ENCODE measurements at regions not wholly inside any gene's neighbourhood (a gene's known extent, or its start where the extent isn't known, plus 50 kb on each side); places are given as distances from the start of the nearest gene placed in this dataset.

- DNase-seq (ENCODE audit: low spot score) = no peak
- in situ Hi-C loops (cut with HindIII; ENCODE audit: low sequenced_read_pairs) = no loop called here
Observed at GRCh38 chr18:51833850-51834249, 506.1 kb upstream of the DCC start.

GRCh38 chr18:51848702-51849101, 491.3 kb upstream of the DCC start:
- no peak for DNase-seq (ENCODE audit: low spot score)
- in situ Hi-C loops (cut with HindIII; ENCODE audit: low sequenced_read_pairs) = no loop called here

DNA sequence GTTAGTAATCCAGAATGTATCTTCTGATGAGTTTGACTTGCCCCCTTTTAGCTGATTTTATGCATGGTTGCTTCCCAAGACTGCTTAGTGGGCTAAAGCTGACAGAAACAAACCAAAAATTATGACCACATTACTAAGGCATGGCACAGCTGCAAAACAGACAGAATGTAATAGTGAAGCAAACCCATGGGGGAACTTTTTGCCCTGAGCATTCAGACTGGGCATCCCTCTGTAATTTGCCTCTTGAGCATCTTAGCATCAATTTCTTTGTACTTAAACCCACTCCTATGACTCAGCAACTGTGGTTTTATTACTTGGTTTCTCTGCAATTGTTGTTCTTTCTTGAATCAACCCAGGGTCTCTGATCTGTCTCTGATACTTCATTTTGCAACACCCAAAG, 487.3 kb upstream of the DCC start:
- DNase-seq (ENCODE audit: low spot score) = no peak
- in situ Hi-C loops (cut with HindIII; ENCODE audit: low sequenced_read_pairs) = no loop called here

GRCh38 chr18:51857989-51858388, 482.0 kb upstream of the DCC start:
- no peak for DNase-seq (ENCODE audit: low spot score)
- in situ Hi-C loops (cut with HindIII; ENCODE audit: low sequenced_read_pairs) = no loop called here

DNA sequence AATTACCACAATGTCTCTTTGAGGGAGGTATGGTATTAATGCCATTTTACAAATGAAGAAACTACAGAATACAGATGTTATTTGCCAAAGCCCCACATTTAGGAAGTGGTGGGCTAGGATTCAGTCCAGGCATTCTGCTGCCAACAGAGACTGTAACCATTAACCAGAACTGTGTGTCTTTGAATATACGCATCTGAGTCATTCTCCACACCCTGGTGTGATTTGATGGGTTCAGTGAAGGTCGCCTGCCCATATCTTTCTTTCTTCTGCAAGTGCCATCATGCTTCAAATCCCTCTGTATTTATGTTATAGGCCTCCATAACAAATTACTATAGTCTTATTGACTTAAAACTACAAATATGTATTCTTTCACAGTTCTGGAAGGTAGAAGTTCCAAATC, 479.0 kb upstream of the DCC start:
- DNase-seq (ENCODE audit: low spot score) = no peak
- in situ Hi-C loops (cut with HindIII; ENCODE audit: low sequenced_read_pairs) = no loop called here

GRCh38 chr18:51862051-51862715, 477.8 kb upstream of the DCC start:
- in situ Hi-C loops (cut with HindIII; ENCODE audit: low sequenced_read_pairs) = no loop called here
- no peak for DNase-seq (ENCODE audit: low spot score)

GRCh38 chr18:51864219-51864965, 475.6 kb upstream of the DCC start:
- DNase-seq (ENCODE audit: low spot score) = no peak
- in situ Hi-C loops (cut with HindIII; ENCODE audit: low sequenced_read_pairs) = no loop called here

GRCh38 chr18:51865538-51865937, 474.5 kb upstream of the DCC start:
- no peak for DNase-seq (ENCODE audit: low spot score)
- in situ Hi-C loops (cut with HindIII; ENCODE audit: low sequenced_read_pairs) = no loop called here

- no peak for DNase-seq (ENCODE audit: low spot score)
- in situ Hi-C loops (cut with HindIII; ENCODE audit: low sequenced_read_pairs) = no loop called here
Observed at GRCh38 chr18:51867767-51868166, 472.2 kb upstream of the DCC start.

DNA sequence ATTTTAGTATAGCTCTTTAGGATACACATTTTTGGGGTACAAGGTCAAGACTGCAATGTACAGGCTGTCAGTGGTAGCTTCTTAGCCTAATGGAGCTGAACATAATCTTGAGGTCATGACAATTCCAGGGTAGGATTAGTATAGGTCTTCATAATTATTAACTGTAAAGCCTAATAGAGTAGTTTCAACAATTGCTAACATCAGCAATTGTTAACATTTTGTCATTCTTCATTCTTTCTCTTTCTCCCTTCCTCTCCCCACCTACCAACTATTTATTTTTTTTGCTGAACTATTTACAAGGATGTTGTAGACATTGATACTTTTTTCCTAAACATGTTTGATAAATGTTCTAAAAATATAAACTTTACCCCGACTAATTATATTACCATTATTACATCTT, 461.3 kb upstream of the DCC start:
- no peak for DNase-seq (ENCODE audit: low spot score)
- in situ Hi-C loops (cut with HindIII; ENCODE audit: low sequenced_read_pairs) = no loop called here

DNA sequence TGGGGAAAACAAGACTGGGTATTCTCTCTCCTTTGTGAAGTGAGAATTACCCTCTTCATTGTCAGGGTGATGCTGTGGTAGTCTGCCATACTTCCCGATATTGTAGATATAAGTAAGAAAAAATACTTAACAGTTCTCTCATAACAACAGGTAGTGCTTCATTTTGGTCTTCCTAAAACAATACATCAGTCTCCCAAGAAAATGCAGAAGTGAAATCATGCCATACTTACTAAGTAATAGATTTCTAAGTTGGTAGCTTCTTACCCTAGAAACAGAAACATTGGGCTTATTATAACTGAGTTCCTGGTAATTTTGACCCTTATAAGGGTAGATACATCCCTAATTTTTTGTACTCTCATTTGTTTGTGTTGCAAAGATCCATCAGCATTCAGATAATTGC, 460.7 kb upstream of the DCC start:
- in situ Hi-C loops (cut with HindIII; ENCODE audit: low sequenced_read_pairs) = no loop called here
- DNase-seq (ENCODE audit: low spot score) = no peak

DNA sequence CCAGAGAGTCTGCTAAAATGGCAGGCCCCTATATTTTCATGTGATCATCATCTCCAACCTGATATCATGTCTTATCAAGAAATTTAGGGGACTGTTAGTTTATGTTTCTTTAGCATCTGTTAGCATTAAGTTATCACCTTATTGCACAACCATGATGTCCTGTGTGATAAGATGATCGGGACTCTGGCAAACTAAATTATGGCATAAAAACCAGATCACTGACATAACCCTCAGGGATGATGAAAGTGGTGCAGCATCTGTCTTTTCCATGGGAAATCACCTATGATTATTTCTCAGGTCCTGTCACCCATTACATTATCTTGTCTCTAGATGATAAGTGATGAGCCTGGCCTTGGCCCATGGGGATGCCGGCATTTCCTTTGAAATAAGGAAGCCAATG, 458.6 kb upstream of the DCC start:
- in situ Hi-C loops (cut with HindIII; ENCODE audit: low sequenced_read_pairs) = no loop called here

DNA sequence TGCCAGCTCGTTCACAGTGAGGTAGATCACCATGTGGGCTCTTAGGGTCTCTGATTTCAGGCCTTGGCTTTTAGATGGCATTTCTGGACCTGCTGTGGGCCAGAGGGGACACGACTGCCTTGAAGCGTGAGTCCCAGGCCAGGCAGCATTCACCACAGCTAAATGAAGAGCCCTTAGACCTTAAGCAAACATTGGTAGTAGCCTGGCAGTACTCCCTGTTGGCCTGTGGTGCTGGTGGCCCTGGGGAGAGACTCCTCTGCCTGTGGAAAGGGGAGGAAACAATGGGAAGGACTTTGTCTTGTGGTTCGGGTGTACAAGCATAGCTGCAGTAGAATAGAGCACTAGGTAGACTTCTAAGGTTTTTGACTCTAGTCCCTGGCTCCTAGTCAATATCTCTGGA, 456.0 kb upstream of the DCC start:
- no peak for DNase-seq (ENCODE audit: low spot score)
- in situ Hi-C loops (cut with HindIII; ENCODE audit: low sequenced_read_pairs) = no loop called here

More for the DNA sequence above, 458.6 kb upstream of the DCC start:
- DNase-seq (ENCODE audit: low spot score) = no peak

DNA sequence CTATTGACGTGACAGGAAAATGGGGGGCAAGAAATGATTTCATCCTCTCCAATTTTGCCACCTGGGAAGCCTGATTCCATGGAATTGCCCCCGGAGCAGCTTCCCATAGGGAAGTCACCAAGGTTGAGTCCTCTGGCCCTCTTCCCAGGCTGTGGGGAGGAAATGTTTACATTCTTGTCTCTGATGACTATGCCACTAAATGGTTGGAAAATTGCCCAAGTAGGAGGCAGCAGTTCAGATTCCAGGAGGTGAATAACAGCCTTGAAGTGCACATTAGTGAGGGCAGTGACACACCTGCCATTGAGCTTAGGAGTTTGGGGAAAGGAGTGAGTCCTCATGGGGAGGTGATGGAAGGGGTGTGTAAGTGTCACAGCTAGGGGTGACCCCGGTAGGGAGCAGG, 449.2 kb upstream of the DCC start:
- in situ Hi-C loops (cut with HindIII; ENCODE audit: low sequenced_read_pairs) = no loop called here
- no peak for DNase-seq (ENCODE audit: low spot score)

DNA sequence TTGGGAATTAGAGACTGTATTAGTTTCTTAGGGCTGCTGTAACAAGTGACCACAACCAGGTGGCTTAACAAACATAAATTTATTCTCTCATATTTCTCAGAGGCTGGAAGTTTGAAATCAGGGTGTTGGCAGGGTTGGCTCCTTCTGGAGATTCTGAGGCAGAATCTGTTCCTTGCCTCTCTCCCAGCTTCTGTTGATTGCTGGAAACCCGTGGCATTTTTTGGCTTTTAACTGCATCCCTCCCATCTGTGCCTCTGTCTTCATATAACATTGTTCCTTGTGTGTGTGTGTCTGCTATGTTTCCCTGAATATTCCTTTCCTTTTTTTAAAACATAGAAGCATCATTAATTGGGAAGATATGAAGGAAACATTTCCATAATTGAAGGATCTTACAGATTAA, 448.1 kb upstream of the DCC start:
- DNase-seq (ENCODE audit: low spot score) = no peak
- in situ Hi-C loops (cut with HindIII; ENCODE audit: low sequenced_read_pairs) = no loop called here

DNA sequence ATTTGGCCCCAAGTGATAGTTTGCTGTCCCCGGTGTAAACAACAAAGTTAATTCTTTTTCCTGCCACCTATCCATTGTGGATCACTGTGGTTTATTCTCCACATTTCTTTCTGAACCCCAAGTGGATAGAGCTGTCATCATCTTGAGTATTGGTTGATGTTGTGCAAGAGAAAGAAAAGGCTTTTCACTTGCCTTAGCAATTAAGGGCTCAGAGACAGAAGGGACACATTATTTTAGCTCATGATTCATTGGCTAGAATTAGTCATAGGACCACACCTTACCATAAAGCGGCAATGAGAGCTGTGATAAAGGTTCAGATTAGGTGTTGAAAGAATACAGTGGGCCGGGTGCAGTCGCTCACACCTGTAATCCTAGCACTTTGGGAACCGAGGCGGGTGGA, 442.1 kb upstream of the DCC start:
- in situ Hi-C loops (cut with HindIII; ENCODE audit: low sequenced_read_pairs) = no loop called here
- DNase-seq (ENCODE audit: low spot score) = no peak

DNA sequence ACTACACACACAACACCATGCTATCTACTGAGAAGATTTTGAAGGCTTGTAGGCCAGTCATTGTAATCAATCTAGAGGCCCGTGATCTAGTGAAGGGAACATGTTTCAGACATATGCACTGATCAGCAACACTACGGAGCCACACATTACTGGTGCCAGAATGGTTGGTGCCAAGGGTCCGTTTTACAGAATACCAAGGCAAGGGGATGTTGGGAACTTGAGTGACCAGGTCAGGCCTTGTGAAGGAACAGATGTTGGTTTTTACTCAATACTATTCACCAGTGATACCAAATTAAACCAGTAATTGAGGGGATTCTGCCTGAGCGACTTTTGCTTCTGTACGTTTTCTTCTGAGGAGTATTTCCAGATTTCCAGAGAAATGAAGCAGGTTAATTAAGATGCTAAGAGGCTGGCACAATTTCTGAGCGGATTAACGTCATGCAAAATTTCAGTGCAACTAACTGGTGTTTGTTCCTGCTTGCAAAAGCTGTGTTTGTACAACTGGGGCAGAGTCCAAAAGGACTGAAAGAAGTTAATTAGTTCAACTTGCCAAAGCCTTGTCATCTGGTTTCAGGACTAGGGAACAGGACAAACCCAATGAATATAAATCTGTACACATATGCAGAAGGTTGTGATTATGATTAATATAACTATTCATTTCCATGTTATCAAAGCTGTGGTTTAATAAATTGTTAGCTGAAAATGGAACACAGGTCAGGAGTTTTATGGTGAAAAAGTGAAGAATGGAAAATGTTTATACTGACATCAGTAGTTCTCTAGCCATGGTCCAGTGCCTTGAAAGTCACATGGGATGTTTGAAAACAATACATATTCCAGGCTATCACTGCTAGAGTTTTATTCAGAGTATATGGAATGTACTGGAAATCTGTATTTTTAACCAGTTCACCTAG, 432.1 kb upstream of the DCC start:
- no peak for DNase-seq (ENCODE audit: low spot score)
- in situ Hi-C loops (cut with HindIII; ENCODE audit: low sequenced_read_pairs) = no loop called here

- DNase-seq (ENCODE audit: low spot score) = no peak
Observed at GRCh38 chr18:51908598-51908944, 431.4 kb upstream of the DCC start.

GRCh38 chr18:51911584-51911983, 428.4 kb upstream of the DCC start:
- in situ Hi-C loops (cut with HindIII; ENCODE audit: low sequenced_read_pairs) = no loop called here

More at GRCh38 chr18:51908598-51908944, 431.4 kb upstream of the DCC start:
- in situ Hi-C loops (cut with HindIII; ENCODE audit: low sequenced_read_pairs) = no loop called here

DNA sequence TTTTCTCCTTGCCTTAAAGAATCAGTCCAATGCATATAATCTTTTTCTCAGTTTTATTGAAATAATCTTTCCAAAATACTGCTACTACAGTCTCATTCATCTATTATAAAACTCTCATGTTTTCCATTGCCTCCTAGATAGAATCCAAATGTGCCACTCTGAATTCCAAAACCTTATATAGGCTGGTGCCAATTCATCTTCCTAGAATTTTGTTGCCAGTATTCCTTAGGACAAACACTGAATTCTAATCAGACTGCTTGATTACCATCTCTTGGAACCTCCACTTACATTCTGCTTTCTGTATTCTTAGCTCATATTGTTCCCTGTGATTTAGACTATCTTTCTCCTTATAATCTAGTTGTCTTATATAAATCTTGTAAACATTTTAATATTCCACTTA, 427.6 kb upstream of the DCC start:
- DNase-seq (ENCODE audit: low spot score) = no peak
- in situ Hi-C loops (cut with HindIII; ENCODE audit: low sequenced_read_pairs) = no loop called here

More at GRCh38 chr18:51911584-51911983, 428.4 kb upstream of the DCC start:
- DNase-seq (ENCODE audit: low spot score) = no peak

All from G401 (cell line).